Fibroblast of lung (primary cell): ENCODE measurements at regions not wholly inside any gene's neighbourhood (a gene's known extent, or its start where the extent isn't known, plus 50 kb on each side); places are given as distances from the start of the nearest gene placed in this dataset.

Source experiments
- CTCF ChIP-seq, 2 donors: IDR thresholded peaks in 1 of 2; conservative IDR thresholded peaks in 1 of 2; 1 replicate in 1 of 2; 2 replicates in 1 of 2; pipeline ENCODE4 v1.5.1; 2011 to 2012; ENCODE audit warnings: low read length in 2 of 2, control low read depth in 1 of 2, inconsistent platforms in 1 of 2, low read depth in 1 of 2, mild to moderate bottlenecking in 1 of 2
- EZH2 ChIP-seq: IDR thresholded peaks from 2 replicates; pipeline ENCODE4 v1.5.1; 2012; ENCODE audit warnings: low read length, control low read depth, mild to moderate bottlenecking; ENCODE audit errors: missing control alignments

GRCh38 chr3:151552589-151552988 lies 91.7 kb upstream of the IGSF10 start:
- TF ChIP-seq CTCF (conservative IDR thresholded peaks at IDR 0.05 in 1 of 2, IDR thresholded peaks at IDR 0.05 in 1 of 2; ENCODE audit: low read depth in 1 of 2, low read length in 2 of 2), result no peak
- TF ChIP-seq EZH2, result no peak
